22Rv1 (cell line): ENCODE measurements at regions not wholly inside any gene's neighbourhood (a gene's known extent, or its start where the extent isn't known, plus 50 kb on each side); places are given as distances from the start of the nearest gene placed in this dataset.

Experiments
- CTCF ChIP-seq: fragments of 450-650 bp; IDR thresholded peaks from 2 replicates; pipeline ENCODE4 v1.5.1; 2017; ENCODE audit warnings: mild to moderate bottlenecking
- ZFX ChIP-seq: fragments of 450-650 bp; IDR thresholded peaks from 2 replicates; pipeline ENCODE4 v1.6.1; 2017; ENCODE audit warnings: antibody characterized with exemption, borderline replicate concordance

GRCh38 chr13:33556828-33557227 lies 261.1 kb upstream of the RFC3 start:
- no peak for TF ChIP-seq CTCF
- TF ChIP-seq ZFX = no peak
